GM12892 (cell line): ENCODE measurements at regions not wholly inside any gene's neighbourhood (a gene's known extent, or its start where the extent isn't known, plus 50 kb on each side); places are given as distances from the start of the nearest gene placed in this dataset.

Source experiments
- DNase-seq: peaks from one replicate; pipeline ENCODE4 v3.0.0; 2011; ENCODE audit not compliant: insufficient read length
- FAIRE-seq: peaks from 2 replicates; lab custom pipeline; 2011; peaks lifted over from hg19 to GRCh38; lab: Jason Lieb, UNC
- POLR2A ChIP-seq: IDR thresholded peaks from 2 replicates; pipeline ENCODE4 v1.6.1; 2011; ENCODE audit warnings: low read depth, low read length, control low read depth
- POLR2AphosphoS5 ChIP-seq: IDR thresholded peaks from 2 replicates; pipeline ENCODE4 v1.6.1; 2011; ENCODE audit warnings: low read depth, low read length, control low read depth
- TAF1 ChIP-seq: IDR thresholded peaks from 2 replicates; pipeline ENCODE4 v1.6.1; 2011; ENCODE audit warnings: low read depth, mild to moderate bottlenecking, control low read depth, low read length, borderline replicate concordance

- FAIRE-seq: no peak
- DNase-seq: no peak
- TF ChIP-seq POLR2AphosphoS5 (no peak), POLR2A (no peak), TAF1 (no peak)
Measured at GRCh38 chr2:83862600-83862999, 596.5 kb downstream of the SUCLG1 start.

GRCh38 chr2:83860320-83860719 lies 598.8 kb downstream of the SUCLG1 start:
- FAIRE-seq (no peak), DNase-seq (no peak)
- no peak for TF ChIP-seq POLR2AphosphoS5
- no peak for TF ChIP-seq POLR2A
- TF ChIP-seq TAF1: no peak

- TF ChIP-seq POLR2AphosphoS5: no peak
- no peak for TF ChIP-seq POLR2A
- no peak for TF ChIP-seq TAF1
- FAIRE-seq (no peak), DNase-seq (no peak)
Measured at GRCh38 chr2:83859553-83859952, 599.5 kb downstream of the SUCLG1 start.

GRCh38 chr2:83851066-83851465 lies 608.0 kb downstream of the SUCLG1 start:
- no peak for TF ChIP-seq POLR2AphosphoS5
- no peak for TF ChIP-seq POLR2A
- TF ChIP-seq TAF1: no peak
- FAIRE-seq (no peak), DNase-seq (no peak)

- no peak for DNase-seq
- TF ChIP-seq POLR2AphosphoS5: no peak
- TF ChIP-seq POLR2A: no peak
- no peak for TF ChIP-seq TAF1
- FAIRE-seq: no peak
Measured at GRCh38 chr2:83850071-83850725, 608.9 kb downstream of the SUCLG1 start.

- FAIRE-seq: no peak
- no peak for TF ChIP-seq POLR2AphosphoS5
- TF ChIP-seq POLR2A: no peak
- TF ChIP-seq TAF1: no peak
- DNase-seq: no peak
Measured at GRCh38 chr2:83844490-83844889, 614.6 kb downstream of the SUCLG1 start.

GRCh38 chr2:83842421-83842820 lies 616.7 kb downstream of the SUCLG1 start:
- FAIRE-seq: no peak
- no peak for DNase-seq
- no peak for TF ChIP-seq TAF1
- no peak for TF ChIP-seq POLR2A
- no peak for TF ChIP-seq POLR2AphosphoS5

- TF ChIP-seq POLR2AphosphoS5 (no peak), POLR2A (no peak), TAF1 (no peak)
- DNase-seq (no peak), FAIRE-seq (no peak)
Measured at GRCh38 chr2:83837823-83838222, 621.3 kb downstream of the SUCLG1 start.

- TF ChIP-seq POLR2AphosphoS5 (no peak), POLR2A (no peak), TAF1 (no peak)
- FAIRE-seq (no peak), DNase-seq (no peak)
Measured at GRCh38 chr2:83827618-83828017, 631.5 kb downstream of the SUCLG1 start.

- TF ChIP-seq POLR2A (no peak), TAF1 (no peak), POLR2AphosphoS5 (no peak)
- no peak for FAIRE-seq
Measured at GRCh38 chr2:83826577-83826976, 632.5 kb downstream of the SUCLG1 start.

GRCh38 chr2:83823229-83823628 lies 635.9 kb downstream of the SUCLG1 start:
- DNase-seq: no peak
- TF ChIP-seq POLR2AphosphoS5: no peak
- no peak for TF ChIP-seq POLR2A
- no peak for TF ChIP-seq TAF1
- FAIRE-seq: no peak

More at GRCh38 chr2:83826577-83826976, 632.5 kb downstream of the SUCLG1 start:
- DNase-seq: no peak

GRCh38 chr2:83817511-83817910 lies 641.6 kb downstream of the SUCLG1 start:
- DNase-seq (no peak), FAIRE-seq (no peak)
- TF ChIP-seq POLR2A: no peak
- TF ChIP-seq POLR2AphosphoS5: no peak
- no peak for TF ChIP-seq TAF1

- no peak for DNase-seq
- FAIRE-seq: no peak
- TF ChIP-seq POLR2A (no peak), POLR2AphosphoS5 (no peak), TAF1 (no peak)
Measured at GRCh38 chr2:83808878-83809277, 650.2 kb downstream of the SUCLG1 start.

- no peak for TF ChIP-seq POLR2AphosphoS5
- TF ChIP-seq TAF1: no peak
- no peak for TF ChIP-seq POLR2A
- FAIRE-seq (no peak), DNase-seq (no peak)
Measured at GRCh38 chr2:83802604-83803003, 656.5 kb downstream of the SUCLG1 start.
